ENCODE measurements at regions not wholly inside any gene's neighbourhood (a gene's known extent, or its start where the extent isn't known, plus 50 kb on each side); places are given as distances from the start of the nearest gene placed in this dataset.

- ATAC-seq (ENCODE audit: insufficient read depth, low FRiP score) (no peak), DNase-seq (no peak)
- no peak overlapping the region for H3K9ac ChIP-seq (ENCODE audit: insufficient read depth in 1 of 2, low read length in 2 of 2)
- H3K27me3 ChIP-seq (ENCODE audit: control insufficient read depth in 3 of 3, insufficient read depth in 3 of 3, low read length in 2 of 3) = no peaks in the 10 kb centered on the region
- no peaks in the 10 kb centered on the region for H3K4me1 ChIP-seq (ENCODE audit: control insufficient read depth in 5 of 5, insufficient read depth in 5 of 5, low read length in 5 of 5)
- H3K4me3 ChIP-seq = no peak overlapping the region
- TF ChIP-seq CTCF (IDR thresholded peaks at IDR 0.05; ENCODE audit: control extremely low read depth, extremely low read depth) = no peak
- H3K27ac ChIP-seq (ENCODE audit: low read depth in 1 of 2, low read length in 1 of 2) = no peak overlapping the region
- WGBS, 2 donors = 89 to 94% methylated on average over 7 of the region's 7 CpGs
- H3K36me3 ChIP-seq (ENCODE audit: control insufficient read depth in 4 of 4, insufficient read depth in 4 of 4, low read length in 4 of 4) = no peaks in the 10 kb centered on the region
- H3K9me3 ChIP-seq (ENCODE audit: control insufficient read depth in 4 of 4, insufficient read depth in 3 of 4, low read length in 3 of 4) = no peaks in the 10 kb centered on the region
Measured at GRCh38 chr6:155954149-155954548, 498.5 kb upstream of the NOX3 start.

- peaks cover 0 to 15% (median 0%) of the 10 kb centered on the region in 4 donors for H3K9me3 ChIP-seq (ENCODE audit: control insufficient read depth in 4 of 4, insufficient read depth in 3 of 4, low read length in 3 of 4)
- H3K27me3 ChIP-seq (ENCODE audit: control insufficient read depth in 3 of 3, insufficient read depth in 3 of 3, low read length in 2 of 3) = no peaks in the 10 kb centered on the region
- no peak overlapping the region for H3K27ac ChIP-seq (ENCODE audit: low read depth in 1 of 2, low read length in 1 of 2)
- no peak overlapping the region for H3K4me3 ChIP-seq
- no peaks in the 10 kb centered on the region for H3K4me1 ChIP-seq (ENCODE audit: control insufficient read depth in 5 of 5, insufficient read depth in 5 of 5, low read length in 5 of 5)
- WGBS, 2 donors = 82 to 100% methylated on average over 3 of the region's 3 CpGs
- H3K36me3 ChIP-seq (ENCODE audit: control insufficient read depth in 4 of 4, insufficient read depth in 4 of 4, low read length in 4 of 4) = peaks cover 0 to 7% (median 0%) of the 10 kb centered on the region in 4 donors
- no peak for TF ChIP-seq CTCF (IDR thresholded peaks at IDR 0.05; ENCODE audit: control extremely low read depth, extremely low read depth)
- no peak overlapping the region for H3K9ac ChIP-seq (ENCODE audit: insufficient read depth in 1 of 2, low read length in 2 of 2)
- ATAC-seq (ENCODE audit: insufficient read depth, low FRiP score) (no peak), DNase-seq (no peak)
Measured at GRCh38 chr6:155949256-155949655, 493.6 kb upstream of the NOX3 start.

GRCh38 chr6:155946860-155947259 is 491.2 kb upstream of the NOX3 start:
- no peak overlapping the region for H3K4me3 ChIP-seq
- no peak for TF ChIP-seq CTCF (IDR thresholded peaks at IDR 0.05; ENCODE audit: control extremely low read depth, extremely low read depth)
- H3K36me3 ChIP-seq (ENCODE audit: control insufficient read depth in 4 of 4, insufficient read depth in 4 of 4, low read length in 4 of 4) = peaks cover 0 to 7% (median 0%) of the 10 kb centered on the region in 4 donors
- no peak for DNase-seq
- peaks cover 0 to 15% (median 0%) of the 10 kb centered on the region in 4 donors for H3K9me3 ChIP-seq (ENCODE audit: control insufficient read depth in 4 of 4, insufficient read depth in 3 of 4, low read length in 3 of 4)
- no peaks in the 10 kb centered on the region for H3K4me1 ChIP-seq (ENCODE audit: control insufficient read depth in 5 of 5, insufficient read depth in 5 of 5, low read length in 5 of 5)
- H3K27ac ChIP-seq (ENCODE audit: low read depth in 1 of 2, low read length in 1 of 2) = no peak overlapping the region
- no peak overlapping the region for H3K9ac ChIP-seq (ENCODE audit: insufficient read depth in 1 of 2, low read length in 2 of 2)
- H3K27me3 ChIP-seq (ENCODE audit: control insufficient read depth in 3 of 3, insufficient read depth in 3 of 3, low read length in 2 of 3) = no peaks in the 10 kb centered on the region
- WGBS, 2 donors = 98% methylated on average over 4 of the region's 4 CpGs
- no peak for ATAC-seq (ENCODE audit: insufficient read depth, low FRiP score)

- no peak overlapping the region for H3K27ac ChIP-seq (ENCODE audit: low read depth in 1 of 2, low read length in 1 of 2)
- no peak for TF ChIP-seq CTCF (IDR thresholded peaks at IDR 0.05; ENCODE audit: control extremely low read depth, extremely low read depth)
- peaks cover 0 to 15% (median 0%) of the 10 kb centered on the region in 4 donors for H3K9me3 ChIP-seq (ENCODE audit: control insufficient read depth in 4 of 4, insufficient read depth in 3 of 4, low read length in 3 of 4)
- ATAC-seq (ENCODE audit: insufficient read depth, low FRiP score) (no peak), DNase-seq (no peak)
- no peaks in the 10 kb centered on the region for H3K27me3 ChIP-seq (ENCODE audit: control insufficient read depth in 3 of 3, insufficient read depth in 3 of 3, low read length in 2 of 3)
- H3K36me3 ChIP-seq (ENCODE audit: control insufficient read depth in 4 of 4, insufficient read depth in 4 of 4, low read length in 4 of 4) = peaks cover 0 to 7% (median 0%) of the 10 kb centered on the region in 4 donors
- no peak overlapping the region for H3K4me3 ChIP-seq
- 77 to 84% methylated on average over 1 of the region's 1 CpG for WGBS, 2 donors
- no peak overlapping the region for H3K9ac ChIP-seq (ENCODE audit: insufficient read depth in 1 of 2, low read length in 2 of 2)
- peaks cover 0 to 14% (median 2%) of the 10 kb centered on the region in 5 donors for H3K4me1 ChIP-seq (ENCODE audit: control insufficient read depth in 5 of 5, insufficient read depth in 5 of 5, low read length in 5 of 5)
Measured at GRCh38 chr6:155943635-155944034, 488.0 kb upstream of the NOX3 start.
